SK-N-SH (cell line): ENCODE measurements at regions not wholly inside any gene's neighbourhood (a gene's known extent, or its start where the extent isn't known, plus 50 kb on each side); places are given as distances from the start of the nearest gene placed in this dataset.

Experiments
- CTCF ChIA-PET: fragments of 300-600, 350-600 bp; formaldehyde crosslinking; extraction: SDS; loops from one replicate; lab custom pipeline; 2021; lab: Yijun Ruan, JAX
- POLR2A ChIA-PET: fragments of 350-600 bp; sonication (Branson Sonifier 250); formaldehyde crosslinking; extraction: SDS; loops from one replicate; lab custom pipeline; 2020; ENCODE audit warnings: antibody characterized with exemption, inconsistent platforms; lab: Yijun Ruan, JAX
- DNase-seq: peaks from one replicate; pipeline ENCODE4 v3.0.0; 2012
- H2AFZ ChIP-seq: fragments of 200-600 bp; sonication (generic); 2 replicates; pipeline ENCODE4 v1.8.1; 2016; ENCODE audit warnings: antibody characterized with exemption, mild to moderate bottlenecking, low read depth
- H3F3A ChIP-seq: fragments of 200-600 bp; sonication (generic); replicated peaks from 2 replicates; pipeline ENCODE3; 2016; ENCODE audit warnings: antibody characterized with exemption, mild to moderate bottlenecking; ENCODE audit not compliant: insufficient read depth
- H3K27ac ChIP-seq, 2 experiments: fragments of 200-500 bp in 1 of 2; fragments of 200-600 bp in 1 of 2; sonication (Bioruptor generic) in 1 of 2; sonication (generic), shearing (Covaris generic) in 1 of 2; 2 replicates each; pipeline versions ENCODE4 v1.5.1 to v1.6.1; 2014 to 2016; ENCODE audit warnings: low read depth in 2 of 2, inconsistent platforms in 1 of 2, low read length in 1 of 2, mild to moderate bottlenecking in 1 of 2, mixed read lengths in 1 of 2
- H3K27me3 ChIP-seq: fragments of 200-600 bp; sonication (generic), shearing (Covaris generic); 2 replicates; pipeline ENCODE4 v1.6.1; 2016; ENCODE audit warnings: mixed run types; ENCODE audit not compliant: insufficient read depth
- H3K36me3 ChIP-seq, 2 experiments: fragments of 200-500 bp in 1 of 2; fragments of 200-600 bp in 1 of 2; sonication (Bioruptor generic) in 1 of 2; sonication (generic) in 1 of 2; replicated peaks in 1 of 2; 2 replicates each; pipeline versions ENCODE3 to v1.5.1; 2014 to 2016; ENCODE audit warnings: low read length in 1 of 2, mild to moderate bottlenecking in 1 of 2; ENCODE audit not compliant: insufficient read depth in 2 of 2, control insufficient read depth in 1 of 2
- H3K4me1 ChIP-seq, 2 experiments: fragments of 200-500 bp in 1 of 2; fragments of 200-600 bp in 1 of 2; sonication (Bioruptor generic) in 1 of 2; sonication (generic), shearing (Covaris generic) in 1 of 2; 2 replicates each; pipeline versions ENCODE4 v1.5.1 to v1.6.1; 2014 to 2016; ENCODE audit warnings: low read depth in 1 of 2, low read length in 1 of 2, mixed run types in 1 of 2; ENCODE audit not compliant: insufficient read depth in 2 of 2, control insufficient read depth in 1 of 2
- H3K4me2 ChIP-seq: fragments of 200-600 bp; sonication (generic), shearing (Covaris generic); 2 replicates; pipeline ENCODE4 v1.6.1; 2017; ENCODE audit warnings: mixed run types
- H3K4me3 ChIP-seq, 2 experiments: fragments of 200-500 bp in 1 of 2; fragments of 200-600 bp in 1 of 2; sonication (Bioruptor generic) in 1 of 2; sonication (generic), shearing (Covaris generic) in 1 of 2; 2 replicates each; pipeline versions ENCODE4 v1.5.1 to v1.8.1; 2014 to 2016; ENCODE audit warnings: low read depth in 2 of 2, inconsistent platforms in 1 of 2, low read length in 1 of 2, mild to moderate bottlenecking in 1 of 2, mixed read lengths in 1 of 2, moderate library complexity in 1 of 2
- H3K79me2 ChIP-seq: fragments of 200-600 bp; sonication (generic); 2 replicates; pipeline ENCODE4 v1.8.1; 2017; ENCODE audit warnings: mild to moderate bottlenecking; ENCODE audit not compliant: insufficient read depth
- H3K9ac ChIP-seq: fragments of 200-600 bp; sonication (generic); 2 replicates; pipeline ENCODE4 v1.6.1; 2017; ENCODE audit warnings: mixed run types
- H3K9me2 ChIP-seq: fragments of 200-600 bp; sonication (generic); 2 replicates; pipeline ENCODE4 v1.6.1; 2017; ENCODE audit warnings: mixed run types
- H3K9me3 ChIP-seq: fragments of 200-600 bp; sonication (generic); 2 replicates; pipeline ENCODE4 v1.6.1; 2017; ENCODE audit warnings: mixed run types, mild to moderate bottlenecking, moderate library complexity
- H4K20me1 ChIP-seq: fragments of 200-600 bp; sonication (generic); 2 replicates; pipeline ENCODE4 v1.6.1; 2017; ENCODE audit warnings: mild to moderate bottlenecking, mixed run types; ENCODE audit not compliant: insufficient read depth
- EZH2phosphoT487 ChIP-seq: fragments of 200-600 bp; sonication (generic); IDR thresholded peaks from 2 replicates; pipeline ENCODE4 v1.6.1; 2017; ENCODE audit warnings: low read depth, mixed run types, mild to moderate bottlenecking, antibody characterized with exemption, moderate library complexity, borderline replicate concordance
- FOSL2 ChIP-seq: IDR thresholded peaks from 2 replicates; pipeline ENCODE4 v1.4.0; 2012; ENCODE audit warnings: low read depth, mild to moderate bottlenecking, moderate library complexity, borderline replicate concordance
- IRF3 ChIP-seq: fragments of 150-350 bp; IDR thresholded peaks from 2 replicates; pipeline ENCODE4 v1.6.1; 2016; ENCODE audit warnings: mild to moderate bottlenecking, low read depth, low read length
- RCOR1 ChIP-seq: fragments of 150-350 bp; IDR thresholded peaks from 2 replicates; pipeline ENCODE4 v1.6.1; 2017; ENCODE audit warnings: antibody characterized with exemption, low read length
- SIN3A ChIP-seq: IDR thresholded peaks from 2 replicates; pipeline ENCODE4 v1.6.1; 2012; ENCODE audit warnings: low read depth, mild to moderate bottlenecking, low read length, moderate library complexity, borderline replicate concordance
- TCF12 ChIP-seq: IDR thresholded peaks from 2 replicates; pipeline ENCODE4 v1.4.0; 2012
- TEAD4 ChIP-seq: IDR thresholded peaks from 2 replicates; pipeline ENCODE4 v1.4.0; 2012; ENCODE audit warnings: mild to moderate bottlenecking, borderline replicate concordance; ENCODE audit not compliant: insufficient read depth
- USF2 ChIP-seq: fragments of 150-350 bp; IDR thresholded peaks from 2 replicates; pipeline ENCODE4 v1.6.1; 2017; ENCODE audit warnings: antibody characterized with exemption, low read length, low read depth, borderline replicate concordance
- WGBS: methylation state at CpG from one replicate; pipeline ENCODE4 v1.1.6; 2017; ENCODE audit warnings: low lambda C conversion rate; 5-methylcytosine and 5-hydroxymethylcytosine counted together
- TF ChIP-seq, protein P1 (sequence below): fragments of 200-600 bp; sonication (generic); IDR thresholded peaks from 2 replicates; pipeline ENCODE4 v1.6.1; 2017; ENCODE audit warnings: antibody characterized with exemption, mild to moderate bottlenecking, moderate library complexity
- TF ChIP-seq, protein P2 (sequence below): IDR thresholded peaks from 2 replicates; pipeline ENCODE4 v1.4.0; 2012; ENCODE audit warnings: low read depth, borderline replicate concordance

GRCh38 chr16:86427433-86427851 is 82.9 kb upstream of the FOXF1 start:
- Histone ChIP-seq H3K27me3 (peaks cover 21% of the 10 kb centered on the region), H3F3A (no peaks in the 10 kb centered on the region), H3K9me2 (no peaks in the 10 kb centered on the region), H3K9me3 (no peaks in the 10 kb centered on the region), H3K36me3 (no peaks in the 10 kb centered on the region), H4K20me1 (no peaks in the 10 kb centered on the region), H3K9ac (no peak overlapping the region), H3K27ac (no peak overlapping the region), H3K79me2 (no peaks in the 10 kb centered on the region)
- WGBS = 28% methylated on average over 8 of the region's 8 CpGs
- TF ChIP-seq, protein P1, sequence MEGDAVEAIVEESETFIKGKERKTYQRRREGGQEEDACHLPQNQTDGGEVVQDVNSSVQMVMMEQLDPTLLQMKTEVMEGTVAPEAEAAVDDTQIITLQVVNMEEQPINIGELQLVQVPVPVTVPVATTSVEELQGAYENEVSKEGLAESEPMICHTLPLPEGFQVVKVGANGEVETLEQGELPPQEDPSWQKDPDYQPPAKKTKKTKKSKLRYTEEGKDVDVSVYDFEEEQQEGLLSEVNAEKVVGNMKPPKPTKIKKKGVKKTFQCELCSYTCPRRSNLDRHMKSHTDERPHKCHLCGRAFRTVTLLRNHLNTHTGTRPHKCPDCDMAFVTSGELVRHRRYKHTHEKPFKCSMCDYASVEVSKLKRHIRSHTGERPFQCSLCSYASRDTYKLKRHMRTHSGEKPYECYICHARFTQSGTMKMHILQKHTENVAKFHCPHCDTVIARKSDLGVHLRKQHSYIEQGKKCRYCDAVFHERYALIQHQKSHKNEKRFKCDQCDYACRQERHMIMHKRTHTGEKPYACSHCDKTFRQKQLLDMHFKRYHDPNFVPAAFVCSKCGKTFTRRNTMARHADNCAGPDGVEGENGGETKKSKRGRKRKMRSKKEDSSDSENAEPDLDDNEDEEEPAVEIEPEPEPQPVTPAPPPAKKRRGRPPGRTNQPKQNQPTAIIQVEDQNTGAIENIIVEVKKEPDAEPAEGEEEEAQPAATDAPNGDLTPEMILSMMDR = no peak
- no peak for TF ChIP-seq SIN3A
- no peak for TF ChIP-seq USF2
- TF ChIP-seq RCOR1 = no peak
- no peak for TF ChIP-seq FOSL2
- TF ChIP-seq TCF12 = no peak
- no peak for TF ChIP-seq IRF3
- TF ChIP-seq TEAD4 = no peak
- TF ChIP-seq, all 33 proteins: peak for 0
- ChIA-PET POLR2A (no interaction called here), CTCF (no interaction called here)
- DNase-seq = no peak
- Histone ChIP-seq H2AFZ (no peak overlapping the region), H3K4me2 (no peak overlapping the region), H3K4me1 (no peaks in the 10 kb centered on the region), H3K4me3 (no peak overlapping the region)

DNA sequence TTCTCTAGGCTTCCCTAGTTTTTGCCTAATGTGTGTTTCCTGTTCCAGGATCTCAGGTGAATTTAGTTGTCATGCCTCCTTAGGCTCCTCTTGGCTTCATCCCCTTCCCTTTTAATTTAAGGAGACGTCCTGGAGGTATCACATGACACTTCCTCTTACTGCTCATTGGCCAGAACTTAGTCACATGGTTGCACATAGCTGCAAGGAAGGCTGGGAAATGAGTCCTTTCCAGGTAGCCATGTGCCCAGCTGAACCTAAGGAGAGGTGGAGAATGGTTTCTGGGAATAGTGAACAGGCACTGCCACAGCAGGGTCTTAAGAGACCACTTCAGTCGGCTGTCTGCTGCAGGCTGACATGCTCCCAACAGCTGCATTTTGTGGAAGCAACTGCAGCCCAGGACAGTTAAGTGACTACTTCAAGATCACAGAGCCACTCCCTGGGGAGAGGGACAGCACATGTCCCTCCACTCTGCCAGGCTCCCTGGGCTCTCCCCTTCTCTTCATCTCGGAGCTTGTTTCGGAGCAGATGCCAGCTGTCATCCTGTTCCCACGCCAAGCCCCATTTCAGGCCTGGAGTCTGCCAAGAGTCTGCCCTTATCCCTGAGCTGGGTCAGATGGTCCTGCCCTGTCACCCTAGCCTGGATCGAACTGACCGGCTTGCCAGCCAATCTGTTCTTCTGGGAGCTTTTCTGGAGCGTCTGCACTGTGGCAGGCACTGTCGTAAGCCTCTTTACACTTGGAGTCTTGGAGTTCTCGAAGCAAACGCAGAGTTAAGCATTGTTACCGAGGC is 81.4 kb upstream of the FOXF1 start:
- TF ChIP-seq, protein P2, sequence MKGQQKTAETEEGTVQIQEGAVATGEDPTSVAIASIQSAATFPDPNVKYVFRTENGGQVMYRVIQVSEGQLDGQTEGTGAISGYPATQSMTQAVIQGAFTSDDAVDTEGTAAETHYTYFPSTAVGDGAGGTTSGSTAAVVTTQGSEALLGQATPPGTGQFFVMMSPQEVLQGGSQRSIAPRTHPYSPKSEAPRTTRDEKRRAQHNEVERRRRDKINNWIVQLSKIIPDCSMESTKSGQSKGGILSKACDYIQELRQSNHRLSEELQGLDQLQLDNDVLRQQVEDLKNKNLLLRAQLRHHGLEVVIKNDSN = peak; percentile 76; the same call in 1 of the 2 replicates
- TF ChIP-seq EZH2phosphoT487 = no peak
- Histone ChIP-seq H3K27me3 (peaks cover 35% of the 10 kb centered on the region), H3F3A (no peaks in the 10 kb centered on the region), H3K79me2 (no peaks in the 10 kb centered on the region), H3K9me2 (no peaks in the 10 kb centered on the region), H3K9ac (no peak overlapping the region), H4K20me1 (no peaks in the 10 kb centered on the region), H3K4me2 (no peak overlapping the region), H3K4me3 (no peak overlapping the region), H3K9me3 (no peaks in the 10 kb centered on the region), H2AFZ (no peak overlapping the region), H3K27ac (no peak overlapping the region), H3K4me1 (no peaks in the 10 kb centered on the region), H3K36me3 (no peaks in the 10 kb centered on the region)
- CTCF ChIA-PET = no interaction called here
- POLR2A ChIA-PET = no interaction called here
- no peak for DNase-seq
- 47% methylated on average over 9 of the region's 12 CpGs for WGBS
